GM19025 (cell line): ENCODE measurements at regions not wholly inside any gene's neighbourhood (a gene's known extent, or its start where the extent isn't known, plus 50 kb on each side); places are given as distances from the start of the nearest gene placed in this dataset.

Experiments used
- ATAC-seq: cut with Tn5 transposase; IDR thresholded peaks from one replicate; pipeline ENCODE4 v1.9.1; 2021; ENCODE audit warnings: mild to moderate bottlenecking, low read depth, moderate library complexity; ENCODE audit not compliant: unreplicated experiment

GRCh38 chr16:6362321-6362720, 970.3 kb upstream of the RBFOX1 start:
- ATAC-seq: no peak

- ATAC-seq: no peak
Observed at GRCh38 chr16:6360641-6361040, 972.0 kb upstream of the RBFOX1 start.

GRCh38 chr16:6356911-6357310, 975.7 kb upstream of the RBFOX1 start:
- ATAC-seq: no peak

- no peak for ATAC-seq
Observed at GRCh38 chr16:6349725-6350124, 982.9 kb upstream of the RBFOX1 start.

- no peak for ATAC-seq
Observed at GRCh38 chr16:6345090-6345489, 987.6 kb upstream of the RBFOX1 start.

- no peak for ATAC-seq
Observed at GRCh38 chr16:6343157-6343556, 989.5 kb upstream of the RBFOX1 start.

GRCh38 chr16:6341981-6342380, 990.7 kb upstream of the RBFOX1 start:
- ATAC-seq: no peak

GRCh38 chr16:6335072-6335471, 997.6 kb upstream of the RBFOX1 start:
- no peak for ATAC-seq

- no peak for ATAC-seq
Observed at GRCh38 chr16:6331770-6332169, 1000.9 kb upstream of the RBFOX1 start.

- no peak for ATAC-seq
Observed at GRCh38 chr16:6317934-6318333, 1014.7 kb upstream of the RBFOX1 start.

- ATAC-seq: no peak
Observed at GRCh38 chr16:6309271-6309670, 1023.4 kb upstream of the RBFOX1 start.

- no peak for ATAC-seq
Observed at GRCh38 chr16:6308176-6308575, 1024.5 kb upstream of the RBFOX1 start.

- ATAC-seq: no peak
Observed at GRCh38 chr16:6300523-6300922, 1032.1 kb upstream of the RBFOX1 start.

- ATAC-seq: no peak
Observed at GRCh38 chr16:6297666-6298410, 1034.8 kb upstream of the RBFOX1 start.

- no peak for ATAC-seq
Observed at GRCh38 chr16:6286176-6286575, 1046.5 kb upstream of the RBFOX1 start.

GRCh38 chr16:6284731-6285130, 1047.9 kb upstream of the RBFOX1 start:
- ATAC-seq: no peak

- no peak for ATAC-seq
Observed at GRCh38 chr16:6281994-6282393, 1050.7 kb upstream of the RBFOX1 start.

- no peak for ATAC-seq
Observed at GRCh38 chr16:6281274-6281673, 1051.4 kb upstream of the RBFOX1 start.

- ATAC-seq: no peak
Observed at GRCh38 chr16:6280055-6280454, 1052.6 kb upstream of the RBFOX1 start.

- no peak for ATAC-seq
Observed at GRCh38 chr16:6279286-6279685, 1053.4 kb upstream of the RBFOX1 start.

- ATAC-seq: no peak
Observed at GRCh38 chr16:6274351-6274750, 1058.3 kb upstream of the RBFOX1 start.

- ATAC-seq: no peak
Observed at GRCh38 chr16:6267682-6268081, 1065.0 kb upstream of the RBFOX1 start.

GRCh38 chr16:6266703-6267102, 1065.9 kb upstream of the RBFOX1 start:
- ATAC-seq: no peak
